Inferior parietal cortex (tissue), 1 donor: ENCODE measurements at regions not wholly inside any gene's neighbourhood (a gene's known extent, or its start where the extent isn't known, plus 50 kb on each side); places are given as distances from the start of the nearest gene placed in this dataset.

ENCODE experiments used
- DNase-seq: peaks from one replicate; pipeline ENCODE4 v3.0.0-alpha.2; 2016; ENCODE audit errors: extremely low spot score

- no peak for DNase-seq
These were observed 218.6 kb upstream of the CDH8 start for GRCh38 chr16:62254847-62255246.

GRCh38 chr16:62254372-62254771, 218.1 kb upstream of the CDH8 start:
- DNase-seq = no peak

GRCh38 chr16:62253966-62254365, 217.7 kb upstream of the CDH8 start:
- no peak for DNase-seq

- no peak for DNase-seq
These were observed 212.8 kb upstream of the CDH8 start for GRCh38 chr16:62249069-62249468.

- no peak for DNase-seq
These were observed 204.5 kb upstream of the CDH8 start for GRCh38 chr16:62240722-62241121.

GRCh38 chr16:62225675-62226074, 189.4 kb upstream of the CDH8 start:
- DNase-seq = peak; percentile 63

GRCh38 chr16:62224646-62225209, 188.5 kb upstream of the CDH8 start:
- DNase-seq = peak; percentile 14

- DNase-seq = no peak
These were observed 180.6 kb upstream of the CDH8 start for GRCh38 chr16:62216837-62217236.

- DNase-seq = no peak
These were observed 177.5 kb upstream of the CDH8 start for GRCh38 chr16:62213763-62214162.

GRCh38 chr16:62208934-62209333, 172.7 kb upstream of the CDH8 start:
- DNase-seq = no peak

GRCh38 chr16:62205459-62205858, 169.2 kb upstream of the CDH8 start:
- DNase-seq = no peak

GRCh38 chr16:62201911-62202310, 165.7 kb upstream of the CDH8 start:
- no peak for DNase-seq

- DNase-seq = no peak
These were observed 158.6 kb upstream of the CDH8 start for GRCh38 chr16:62194828-62195227.

GRCh38 chr16:62190426-62190825, 154.2 kb upstream of the CDH8 start:
- DNase-seq = peak; percentile 51

GRCh38 chr16:62177351-62178203, 141.3 kb upstream of the CDH8 start:
- no peak for DNase-seq

- no peak for DNase-seq
These were observed 134.4 kb upstream of the CDH8 start for GRCh38 chr16:62170642-62171041.

- DNase-seq = no peak
These were observed 131.3 kb upstream of the CDH8 start for GRCh38 chr16:62167551-62167950.

GRCh38 chr16:62157544-62157943, 121.3 kb upstream of the CDH8 start:
- no peak for DNase-seq

- no peak for DNase-seq
These were observed 120.7 kb upstream of the CDH8 start for GRCh38 chr16:62156971-62157370.

- peak; percentile 8 for DNase-seq
These were observed 113.4 kb upstream of the CDH8 start for GRCh38 chr16:62149631-62150030.

GRCh38 chr16:62137996-62138395, 101.8 kb upstream of the CDH8 start:
- DNase-seq = peak; percentile 54

- DNase-seq = no peak
These were observed 99.7 kb upstream of the CDH8 start for GRCh38 chr16:62135911-62136310.

GRCh38 chr16:62135446-62135845, 99.2 kb upstream of the CDH8 start:
- DNase-seq = no peak
